PC-9 (cell line): ENCODE measurements at regions not wholly inside any gene's neighbourhood (a gene's known extent, or its start where the extent isn't known, plus 50 kb on each side); places are given as distances from the start of the nearest gene placed in this dataset.

Source experiments
- EZH2 ChIP-seq: fragments of 200-600 bp; sonication (generic); IDR thresholded peaks from 2 replicates; pipeline ENCODE4 v1.8.0; 2017; ENCODE audit warnings: antibody characterized with exemption, low read depth
- TF ChIP-seq, protein P1 (sequence below): fragments of 200-600 bp; sonication (generic); conservative IDR thresholded peaks from 2 replicates; pipeline ENCODE4 v1.6.1; 2017; ENCODE audit warnings: mixed run types, antibody characterized with exemption, mild to moderate bottlenecking, moderate library complexity

DNA sequence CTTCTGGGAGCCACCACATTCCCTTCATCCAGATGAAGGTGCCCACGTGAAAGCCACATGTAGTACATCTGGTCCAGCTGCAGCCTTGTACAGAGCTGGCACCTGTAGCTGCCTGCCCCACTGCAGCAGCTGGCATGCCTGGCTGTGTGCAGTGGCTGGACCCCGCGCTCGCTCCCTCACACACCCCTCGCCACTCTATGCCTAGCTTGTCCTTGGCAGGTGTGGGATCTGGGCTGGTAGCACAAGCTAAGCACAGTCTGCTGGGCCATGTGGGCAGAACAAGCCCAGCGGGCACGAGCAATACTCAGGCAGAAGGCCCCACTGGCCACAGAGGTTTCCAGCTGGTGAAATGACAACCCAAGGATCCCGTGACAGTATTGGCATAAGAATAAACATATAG is 163.9 kb upstream of the PRNP start:
- TF ChIP-seq, protein P1, sequence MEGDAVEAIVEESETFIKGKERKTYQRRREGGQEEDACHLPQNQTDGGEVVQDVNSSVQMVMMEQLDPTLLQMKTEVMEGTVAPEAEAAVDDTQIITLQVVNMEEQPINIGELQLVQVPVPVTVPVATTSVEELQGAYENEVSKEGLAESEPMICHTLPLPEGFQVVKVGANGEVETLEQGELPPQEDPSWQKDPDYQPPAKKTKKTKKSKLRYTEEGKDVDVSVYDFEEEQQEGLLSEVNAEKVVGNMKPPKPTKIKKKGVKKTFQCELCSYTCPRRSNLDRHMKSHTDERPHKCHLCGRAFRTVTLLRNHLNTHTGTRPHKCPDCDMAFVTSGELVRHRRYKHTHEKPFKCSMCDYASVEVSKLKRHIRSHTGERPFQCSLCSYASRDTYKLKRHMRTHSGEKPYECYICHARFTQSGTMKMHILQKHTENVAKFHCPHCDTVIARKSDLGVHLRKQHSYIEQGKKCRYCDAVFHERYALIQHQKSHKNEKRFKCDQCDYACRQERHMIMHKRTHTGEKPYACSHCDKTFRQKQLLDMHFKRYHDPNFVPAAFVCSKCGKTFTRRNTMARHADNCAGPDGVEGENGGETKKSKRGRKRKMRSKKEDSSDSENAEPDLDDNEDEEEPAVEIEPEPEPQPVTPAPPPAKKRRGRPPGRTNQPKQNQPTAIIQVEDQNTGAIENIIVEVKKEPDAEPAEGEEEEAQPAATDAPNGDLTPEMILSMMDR, result no peak
- TF ChIP-seq EZH2, result no peak
